AML-193 (cell line): ENCODE measurements at regions not wholly inside any gene's neighbourhood (a gene's known extent, or its start where the extent isn't known, plus 50 kb on each side); places are given as distances from the start of the nearest gene placed in this dataset.
"Not testable (repeated sequence)": the region's sequence is repeated elsewhere in the genome, so short reads cannot be mapped to it uniquely, and the experiment has no call there.

Experiments
- DNase-seq, 2 experiments: peaks; one replicate each; lab custom pipeline; 2025; lab: John Stamatoyannopoulos, UW

GRCh38 chr13:38415233-38415632 is 65.6 kb downstream of the UFM1 start:
- no peak for DNase-seq

GRCh38 chr13:38417241-38417640 is 67.6 kb downstream of the UFM1 start:
- DNase-seq, result no peak

GRCh38 chr13:38417727-38418126 is 68.1 kb downstream of the UFM1 start:
- peak; percentile 44 to 61 for DNase-seq

GRCh38 chr13:38418286-38418685 is 68.6 kb downstream of the UFM1 start:
- no peak for DNase-seq

GRCh38 chr13:38419312-38419873 is 69.7 kb downstream of the UFM1 start:
- no peak for DNase-seq

DNA sequence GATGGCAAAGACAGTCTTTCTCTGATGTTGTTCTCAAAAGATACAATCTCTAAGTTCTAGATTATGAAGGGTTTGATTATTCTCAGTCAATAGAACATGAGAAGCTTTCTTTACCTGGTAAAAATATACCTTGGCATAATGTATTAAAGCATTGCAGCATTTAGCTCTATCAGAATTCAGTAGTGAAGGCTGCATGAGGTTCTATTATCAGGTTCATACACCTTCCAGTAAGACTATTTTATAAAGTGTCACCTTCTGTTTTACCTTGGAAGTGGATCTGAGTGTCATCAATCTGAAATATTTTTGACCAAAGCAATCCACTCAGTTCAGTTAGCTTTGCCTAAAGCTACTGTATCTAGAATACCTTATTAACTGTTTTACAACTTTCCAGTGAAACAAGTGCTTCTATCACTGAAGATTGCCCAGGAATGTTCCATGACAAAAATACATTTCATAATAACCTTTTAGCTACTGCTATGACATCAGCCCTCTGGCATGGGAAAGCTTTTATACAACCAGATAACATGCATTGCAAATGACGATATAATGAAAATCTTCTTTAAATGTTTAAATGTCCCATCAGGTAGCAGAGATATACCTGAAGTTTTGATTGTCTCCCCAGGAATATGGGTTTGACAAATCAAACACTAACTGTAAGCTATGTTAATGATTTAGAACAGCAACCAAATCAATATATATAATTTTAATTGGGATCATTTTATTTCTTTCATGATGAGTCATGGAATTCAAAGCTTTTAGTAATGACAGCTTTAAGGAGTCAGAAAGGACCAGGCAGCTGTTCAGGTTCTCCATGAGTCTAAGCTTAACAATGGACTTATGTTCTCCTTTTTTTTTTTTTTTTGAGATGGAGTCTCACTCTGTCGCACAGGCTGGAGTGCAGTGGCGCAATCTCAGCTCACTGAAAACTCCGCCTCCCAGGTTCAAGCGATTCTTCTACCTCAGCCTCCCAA is 72.2 kb downstream of the UFM1 start:
- no peak for DNase-seq

DNA sequence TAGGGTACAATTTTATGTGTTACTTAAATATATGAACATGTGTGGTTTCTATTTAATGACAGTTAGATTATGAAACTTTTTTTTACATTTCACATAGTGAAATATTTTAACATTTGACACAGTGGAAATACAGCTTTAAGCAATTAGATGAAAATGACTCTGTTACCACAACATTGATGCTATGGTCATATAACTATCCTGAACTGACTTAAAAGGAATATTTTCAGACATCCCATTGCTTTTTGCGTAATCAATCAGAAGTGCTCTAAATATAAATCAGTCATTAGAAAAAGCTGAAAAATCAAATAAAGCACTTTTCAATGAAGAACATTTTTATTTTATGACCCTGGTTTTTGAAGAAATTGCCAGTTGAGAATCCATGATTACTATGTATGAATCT is 80.3 kb downstream of the UFM1 start:
- DNase-seq, result no peak

DNA sequence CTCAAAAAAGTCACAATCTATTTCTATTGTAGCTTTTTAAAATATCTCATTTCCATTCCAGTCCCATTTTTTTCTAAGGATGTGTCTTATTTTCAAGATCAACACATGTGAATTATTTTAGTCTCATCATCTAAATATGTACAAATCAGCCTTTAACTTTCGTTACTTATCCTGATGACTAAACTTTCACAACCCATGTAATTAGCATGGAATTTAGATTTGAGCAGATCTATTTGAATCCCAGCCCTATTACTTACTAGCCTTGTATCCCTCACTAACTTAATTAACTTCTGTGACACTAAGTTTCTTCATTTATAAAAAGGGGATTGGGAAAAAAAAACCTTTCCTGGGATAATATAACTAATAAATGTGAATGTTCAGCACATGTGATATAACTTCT is 81.1 kb downstream of the UFM1 start:
- DNase-seq, result no peak

DNA sequence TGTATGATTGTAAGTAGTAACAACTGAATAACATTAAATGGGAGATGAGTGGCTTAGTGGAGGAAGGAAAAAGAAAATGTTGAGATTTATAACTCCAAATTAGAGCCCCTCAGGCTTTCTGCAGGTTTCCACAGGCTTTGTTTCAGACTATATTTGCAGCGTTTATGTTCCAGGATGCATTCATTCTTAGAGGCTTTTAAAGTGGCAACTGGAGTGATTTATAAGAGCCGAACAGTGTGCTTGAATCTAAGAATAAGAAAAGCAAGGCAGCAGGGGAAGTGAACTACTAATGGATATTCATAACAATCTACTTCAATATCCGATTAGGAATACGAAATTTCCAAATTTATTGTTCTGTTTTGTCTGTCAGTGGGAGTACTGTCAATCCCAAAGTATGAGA is 91.0 kb downstream of the UFM1 start:
- DNase-seq, result no peak

DNA sequence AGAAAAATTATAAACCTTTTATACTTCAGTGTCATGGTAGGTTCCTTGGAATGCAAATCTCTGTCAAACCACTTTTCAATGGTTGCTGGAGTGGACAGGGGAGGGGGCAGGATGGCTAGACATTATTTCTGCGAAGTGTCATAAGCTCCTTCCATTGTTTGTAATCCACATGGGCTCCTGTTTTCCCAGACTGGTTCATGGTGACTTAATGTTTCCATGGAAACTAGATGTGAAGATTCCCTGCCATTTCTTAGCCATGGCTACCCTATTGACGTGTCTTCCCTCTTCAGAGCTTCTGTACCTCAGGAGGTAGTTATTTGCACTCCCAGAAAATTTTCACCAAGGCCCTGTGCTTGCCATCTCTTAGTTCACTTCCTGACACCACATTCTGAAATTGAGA is 95.3 kb downstream of the UFM1 start:
- DNase-seq, result no peak

GRCh38 chr13:38452656-38453055 is 103.0 kb downstream of the UFM1 start:
- DNase-seq, result no peak

DNA sequence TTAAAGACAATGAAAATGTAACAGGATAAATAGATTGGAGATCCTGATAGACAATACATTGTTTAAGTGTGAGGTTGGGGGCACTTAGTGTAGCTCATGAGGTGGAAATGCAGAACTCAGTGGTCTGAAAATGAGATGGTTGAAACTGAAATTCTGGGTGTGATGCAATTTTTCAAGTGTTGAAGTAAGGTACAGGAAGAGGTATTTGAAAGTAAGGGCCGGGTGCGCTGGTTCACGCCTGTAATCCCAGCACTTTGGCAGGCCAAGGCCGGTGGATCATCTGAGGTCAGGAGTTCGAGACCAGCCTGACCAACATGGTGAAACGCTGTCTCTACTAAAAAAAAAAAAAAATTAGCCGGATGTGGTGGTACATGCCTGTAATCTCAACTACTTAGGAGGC is 113.0 kb downstream of the UFM1 start:
- no peak for DNase-seq

- DNase-seq, result no peak
Observed at GRCh38 chr13:38463048-38463447, 113.4 kb downstream of the UFM1 start.

DNA sequence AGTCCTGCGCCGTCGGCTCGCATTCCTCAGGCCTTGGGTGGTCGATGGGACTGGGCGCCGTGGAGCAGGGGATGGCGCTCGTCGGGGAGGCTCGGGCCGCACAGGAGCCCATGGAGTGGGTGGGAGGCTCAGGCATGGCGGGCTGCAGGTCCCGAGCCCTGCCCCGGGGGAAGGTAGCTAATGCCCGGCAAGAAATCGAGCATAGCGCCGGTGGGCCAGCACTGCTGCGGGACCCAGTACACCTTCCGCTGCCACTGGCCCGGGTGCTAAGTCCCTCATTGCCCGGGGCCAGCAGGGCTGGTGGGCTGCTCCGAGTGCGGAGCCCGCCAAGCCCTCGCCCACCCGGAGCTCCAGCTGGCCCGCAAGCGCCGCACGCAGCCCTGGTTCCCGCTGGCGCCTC is 122.8 kb downstream of the UFM1 start:
- not testable (repeated sequence) for DNase-seq

DNA sequence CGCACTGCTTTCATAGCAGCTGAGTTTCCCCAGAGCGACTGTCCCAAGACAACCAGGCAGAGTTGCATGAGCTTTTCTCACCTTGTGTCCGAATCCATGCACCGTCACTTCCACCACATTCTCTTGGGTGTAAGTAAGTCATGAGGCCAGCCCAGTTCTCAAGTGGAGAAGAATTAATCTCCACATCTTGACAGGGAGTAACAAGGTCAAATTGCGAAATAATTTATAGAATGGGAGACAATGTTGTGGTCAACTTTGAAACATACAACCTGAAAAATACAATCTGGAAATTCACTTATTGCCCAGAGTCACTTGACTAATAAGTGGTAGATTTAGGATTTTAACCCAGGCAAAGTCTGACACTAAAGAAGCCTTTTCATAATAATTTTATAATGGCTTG is 123.7 kb downstream of the UFM1 start:
- DNase-seq, result no peak

DNA sequence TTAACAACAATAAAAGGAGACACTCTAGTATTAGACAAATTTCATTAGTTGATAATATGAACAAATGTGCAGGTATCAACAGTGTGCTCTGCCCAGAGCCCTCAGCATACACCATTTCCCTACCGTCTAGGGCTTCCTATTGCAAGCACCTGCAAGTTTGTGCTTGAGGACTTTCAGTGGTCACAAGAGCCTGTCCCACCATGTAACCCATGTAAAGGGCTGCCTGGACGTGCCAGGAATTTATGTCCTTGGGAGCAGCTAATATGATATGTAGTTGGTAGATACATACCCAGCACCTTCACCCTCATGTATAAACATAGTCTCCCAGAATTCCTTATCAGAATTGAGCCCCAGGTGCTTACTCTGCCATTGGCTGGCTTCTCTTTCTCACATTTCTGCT is 128.0 kb downstream of the UFM1 start:
- no peak for DNase-seq

- no peak for DNase-seq
Observed at GRCh38 chr13:38483623-38484022, 134.0 kb downstream of the UFM1 start.

- DNase-seq, result no peak
Observed at GRCh38 chr13:38490657-38491056, 141.0 kb downstream of the UFM1 start.

DNA sequence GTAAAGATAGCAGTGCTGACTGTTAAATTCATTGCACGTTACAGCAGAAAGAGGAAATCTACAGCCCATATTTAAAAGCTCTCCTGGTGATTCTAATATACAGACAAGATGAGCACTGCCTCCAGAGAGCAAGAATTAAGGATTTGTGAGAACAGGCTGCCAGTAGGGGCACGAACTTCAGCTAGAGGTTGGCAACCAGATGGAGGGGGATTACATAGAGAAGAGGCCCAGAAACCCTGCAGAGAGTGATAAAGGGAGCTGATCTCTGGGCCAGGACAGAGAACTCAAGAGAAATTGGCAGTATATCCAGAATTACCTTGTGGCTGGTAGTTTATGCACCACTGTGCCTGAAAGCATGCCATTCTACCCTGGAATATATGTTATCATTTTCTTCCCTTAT is 144.8 kb downstream of the UFM1 start:
- no peak for DNase-seq

GRCh38 chr13:38496917-38497316 is 147.3 kb downstream of the UFM1 start:
- DNase-seq, result no peak

GRCh38 chr13:38498271-38498670 is 148.6 kb downstream of the UFM1 start:
- DNase-seq, result no peak

DNA sequence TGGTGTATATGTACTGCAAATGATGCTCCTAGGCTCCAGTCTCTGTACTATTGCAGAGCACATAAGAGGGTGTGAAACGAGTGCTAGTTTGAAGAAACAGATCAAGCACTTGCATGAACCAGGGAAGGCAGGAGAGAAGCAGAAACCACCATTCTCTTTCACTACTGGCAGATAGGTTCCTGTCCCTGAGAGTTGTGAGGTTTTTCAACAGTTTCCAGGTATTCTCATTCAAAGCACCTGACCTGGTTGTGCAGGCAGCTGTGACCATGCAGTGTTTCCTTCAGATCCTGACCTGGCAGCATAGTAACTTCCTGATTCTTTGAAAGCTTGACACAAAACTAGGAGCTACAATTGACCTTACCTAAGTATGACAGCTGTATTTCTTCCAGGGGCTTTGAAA is 164.9 kb downstream of the UFM1 start:
- DNase-seq, result no peak

- DNase-seq, result no peak
Observed at GRCh38 chr13:38518328-38518727, 168.5 kb upstream of the FREM2 start.
